Eye (tissue), 1 donor: ENCODE measurements at regions not wholly inside any gene's neighbourhood (a gene's known extent, or its start where the extent isn't known, plus 50 kb on each side); places are given as distances from the start of the nearest gene placed in this dataset.
"Not testable (repeated sequence)": the region's sequence is repeated elsewhere in the genome, so short reads cannot be mapped to it uniquely, and the experiment has no call there.

Source experiments
- DNase-seq: peaks from one replicate; pipeline ENCODE4 v3.0.0-alpha.2; 2015

DNA sequence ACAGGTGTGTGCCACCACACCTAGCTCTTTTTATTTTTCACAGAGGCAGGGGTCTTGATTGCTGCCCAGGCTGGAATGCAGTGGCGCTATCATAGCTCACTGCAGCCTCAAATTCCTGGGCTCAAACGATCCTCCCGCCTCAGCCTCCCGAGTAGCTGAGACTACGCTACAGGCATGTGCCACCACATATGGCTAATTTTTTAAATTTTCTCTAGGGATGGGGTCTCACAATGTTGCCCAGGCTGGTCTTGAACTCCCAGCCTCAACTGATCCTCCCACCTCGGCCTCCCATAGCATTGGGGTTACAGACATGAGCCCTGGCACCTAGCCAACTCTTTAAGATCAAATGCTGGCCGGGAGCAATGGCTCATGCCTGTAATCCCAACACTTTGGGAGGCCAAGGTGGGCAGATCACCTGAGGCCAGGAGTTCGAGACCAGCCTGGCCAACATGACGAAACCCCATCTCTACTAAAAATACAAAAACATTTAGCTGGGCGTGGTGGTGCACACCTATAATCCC lies 50.6 kb upstream of the MYL10 start:
- DNase-seq = not testable (repeated sequence)

DNA sequence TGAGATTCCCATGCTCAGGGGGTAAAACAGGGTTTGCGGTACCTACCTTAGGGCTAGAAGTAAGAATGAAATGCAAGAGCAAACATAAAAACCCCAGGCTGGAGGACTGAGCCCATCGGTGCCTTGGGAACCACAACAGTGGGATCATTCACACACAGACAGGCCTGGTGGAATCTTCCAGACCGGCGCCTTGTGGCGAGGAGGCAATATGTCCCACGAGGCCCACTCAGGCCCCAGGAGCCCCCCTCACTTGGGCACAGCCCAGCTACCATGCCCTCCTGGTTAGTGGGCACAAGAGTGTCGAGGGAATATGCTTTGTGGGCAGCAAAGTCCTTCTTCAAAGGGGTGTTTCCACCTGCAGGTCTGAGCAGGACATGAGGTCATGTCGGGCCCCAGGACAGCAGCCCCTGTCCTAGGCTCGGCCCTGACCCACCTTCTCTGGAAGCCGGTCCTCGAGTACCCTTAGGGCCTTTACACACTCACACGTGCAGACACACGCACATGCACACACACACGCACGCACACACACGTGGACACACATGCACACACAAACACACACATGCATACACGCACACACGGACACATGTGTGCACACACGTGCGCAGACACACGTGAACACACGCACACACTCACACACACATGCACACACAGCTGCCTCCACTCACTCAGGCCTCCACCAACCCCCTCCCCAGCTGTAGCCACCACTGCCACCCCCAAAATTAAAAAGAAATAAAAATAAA lies 51.5 kb upstream of the MYL10 start:
- no peak for DNase-seq

DNA sequence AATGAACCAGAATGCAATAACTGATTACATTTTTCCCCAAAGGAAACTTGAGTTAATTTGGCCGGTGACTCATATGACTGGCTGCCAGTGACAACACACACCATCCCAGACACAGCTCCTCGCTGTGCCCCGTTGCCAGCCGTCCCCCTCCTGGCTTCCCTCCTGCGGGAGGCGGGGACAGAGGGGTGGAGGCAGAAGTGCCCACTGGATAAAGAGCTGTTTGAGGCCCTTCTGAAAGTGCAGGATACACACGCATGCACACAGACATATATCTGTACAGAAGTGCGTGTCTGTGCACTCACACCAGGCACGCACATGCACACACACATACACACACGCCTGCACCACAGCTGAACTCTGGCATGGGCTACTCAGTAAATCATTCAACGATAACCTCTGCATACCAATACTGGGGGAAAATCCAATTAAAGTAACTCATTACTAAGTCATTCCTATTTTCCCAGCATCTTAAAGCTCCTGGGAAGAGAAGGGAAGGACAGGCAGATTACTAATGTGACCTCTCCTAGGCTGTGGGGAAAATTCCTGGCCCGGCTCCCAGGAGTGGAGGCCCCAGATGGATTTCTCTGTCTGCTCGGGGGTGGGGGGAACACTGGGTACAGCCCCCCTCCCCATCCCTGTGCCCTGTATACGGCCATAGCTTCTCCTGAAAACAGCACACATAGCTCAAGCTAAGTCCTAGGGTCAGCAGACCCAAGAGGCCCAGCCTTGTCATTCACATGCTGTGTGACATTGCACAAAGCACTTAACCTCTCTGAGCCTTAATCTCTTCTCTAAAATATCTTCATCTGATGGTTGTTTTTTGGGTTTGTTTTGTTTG lies 52.3 kb upstream of the MYL10 start:
- DNase-seq = peak; percentile 62

GRCh38 chr7:101684983-101685330 lies 55.9 kb upstream of the MYL10 start:
- no peak for DNase-seq

DNA sequence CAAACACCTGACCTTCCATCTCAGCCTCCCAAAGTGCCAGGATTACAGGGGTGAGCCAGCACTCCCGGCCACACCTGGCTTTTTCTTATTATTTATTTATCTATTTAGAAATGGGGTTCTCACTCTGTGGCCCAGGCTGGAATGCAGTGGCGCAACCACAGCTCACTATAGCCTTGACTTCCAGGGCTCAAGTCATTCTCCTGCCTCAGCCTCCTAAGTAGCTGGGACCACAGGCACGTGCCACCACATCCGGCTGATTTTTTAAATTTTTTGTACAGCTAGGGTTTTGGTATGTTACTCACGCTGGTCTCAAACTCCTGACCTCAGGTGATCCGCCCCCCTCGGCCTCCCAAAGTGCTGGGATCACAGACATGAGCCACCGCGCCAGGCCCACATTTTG lies 56.9 kb upstream of the MYL10 start:
- no peak for DNase-seq

- DNase-seq = no peak
Observed at GRCh38 chr7:101687081-101687480, 58.0 kb upstream of the MYL10 start.

- no peak for DNase-seq
Observed at GRCh38 chr7:101687791-101688182, 58.7 kb upstream of the MYL10 start.

DNA sequence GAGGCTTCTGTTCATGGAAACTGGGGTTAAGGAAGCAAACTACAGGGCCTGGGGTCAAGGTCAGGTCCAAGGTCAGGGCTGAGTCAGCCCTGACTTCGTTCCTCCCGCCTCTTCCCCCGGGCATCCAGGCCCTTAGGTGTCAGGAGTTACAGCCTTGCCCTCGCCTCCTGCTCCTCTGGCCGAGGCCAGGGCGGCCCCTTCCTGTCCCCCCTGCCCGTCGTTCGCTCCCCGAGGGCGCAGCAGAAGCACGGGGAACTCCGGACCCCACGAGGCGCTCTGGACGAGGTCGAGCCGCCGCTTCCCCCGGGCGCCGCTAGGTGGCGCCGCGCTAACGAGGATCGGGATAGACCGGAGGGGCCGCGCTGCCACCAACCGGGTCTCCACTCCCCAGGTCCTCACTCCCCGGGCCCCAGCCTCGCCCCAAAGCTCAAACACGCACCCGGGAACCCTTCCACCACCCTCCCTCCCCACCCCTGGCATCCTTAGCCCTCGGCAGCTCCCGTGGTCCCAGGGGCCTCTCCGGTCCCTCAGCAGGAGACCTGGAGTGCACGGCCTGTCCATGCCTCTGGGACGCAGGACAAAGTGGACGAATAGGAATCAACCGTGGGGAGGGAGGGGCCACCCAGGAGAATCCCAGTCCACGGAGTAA lies 59.2 kb upstream of the MYL10 start:
- peak; percentile 88 for DNase-seq

DNA sequence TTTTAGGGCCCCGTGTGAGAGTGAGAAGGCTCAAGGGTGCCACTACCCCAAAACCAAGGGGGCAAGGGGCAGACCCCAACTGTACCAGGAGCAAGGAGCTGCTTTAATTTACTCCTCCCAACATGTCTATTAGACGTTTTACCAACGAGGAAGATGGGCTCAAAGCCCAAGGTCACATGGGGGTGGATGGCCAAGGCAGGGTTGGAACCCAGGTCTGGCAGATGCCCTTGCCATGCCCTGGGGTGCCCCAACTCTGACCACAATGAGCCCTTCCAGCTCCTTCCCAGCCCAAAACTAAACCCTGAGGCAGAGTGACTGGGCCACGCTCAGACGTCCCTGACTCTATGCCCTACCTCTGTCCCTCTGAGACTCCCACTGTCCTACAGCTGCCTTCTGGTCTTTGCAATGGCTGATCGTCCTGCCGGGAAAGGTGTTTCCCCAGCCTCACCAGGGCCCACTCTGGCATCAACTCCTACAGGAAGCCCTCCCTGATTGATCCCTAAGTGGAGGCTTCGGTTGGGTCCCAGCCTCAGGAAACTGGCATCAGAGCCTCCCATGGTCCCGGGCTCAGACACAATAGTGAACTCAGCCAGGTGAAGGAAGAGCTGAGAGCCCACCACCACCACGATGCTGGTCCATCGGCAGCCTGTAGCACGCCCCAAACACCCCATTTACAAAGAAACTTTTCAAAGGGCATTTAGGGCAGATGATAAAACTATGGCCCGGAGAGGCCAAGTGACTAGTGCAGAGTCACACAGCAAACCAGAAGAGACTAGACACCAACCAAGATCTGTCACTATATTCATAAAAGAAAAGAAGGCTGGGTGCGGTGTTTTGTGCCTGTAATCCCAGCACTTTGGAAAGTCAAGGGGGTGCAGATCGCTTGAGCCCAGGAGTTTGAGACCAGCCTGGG lies 60.2 kb upstream of the MYL10 start:
- DNase-seq = no peak

- DNase-seq = no peak
Observed at GRCh38 chr7:101690061-101690460, 61.0 kb upstream of the MYL10 start.

DNA sequence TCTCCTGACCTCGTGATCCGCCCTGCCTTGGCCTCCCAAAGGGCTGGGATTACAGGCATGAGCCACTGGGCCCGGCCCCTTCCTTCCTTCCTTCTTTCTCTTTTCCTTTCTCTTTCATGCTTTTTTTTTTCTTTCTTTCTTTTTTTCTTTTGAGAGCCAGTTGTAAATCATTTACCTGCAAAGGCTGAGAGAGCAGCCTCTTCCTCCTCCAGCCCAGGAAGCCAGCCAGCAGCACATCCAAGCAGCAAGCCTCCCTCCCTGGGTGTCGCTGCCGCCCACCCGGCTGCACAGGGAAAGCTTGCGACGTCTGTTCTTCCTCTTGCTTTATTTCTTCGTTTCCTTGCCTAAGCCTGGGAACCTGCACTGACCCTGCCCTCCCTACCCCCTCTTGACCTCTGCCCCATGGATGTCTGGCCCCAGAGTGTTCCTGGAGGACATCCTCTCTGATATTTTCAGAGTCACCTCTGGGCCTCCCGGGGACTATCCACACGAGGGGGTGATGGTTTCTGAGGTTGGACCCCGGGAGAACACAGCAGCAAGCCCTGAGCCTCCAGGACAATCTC lies 62.8 kb upstream of the MYL10 start:
- DNase-seq = no peak

GRCh38 chr7:101693498-101694091 lies 64.5 kb upstream of the MYL10 start:
- DNase-seq = no peak

- DNase-seq = no peak
Observed at GRCh38 chr7:101698964-101699363, 69.9 kb upstream of the MYL10 start.

DNA sequence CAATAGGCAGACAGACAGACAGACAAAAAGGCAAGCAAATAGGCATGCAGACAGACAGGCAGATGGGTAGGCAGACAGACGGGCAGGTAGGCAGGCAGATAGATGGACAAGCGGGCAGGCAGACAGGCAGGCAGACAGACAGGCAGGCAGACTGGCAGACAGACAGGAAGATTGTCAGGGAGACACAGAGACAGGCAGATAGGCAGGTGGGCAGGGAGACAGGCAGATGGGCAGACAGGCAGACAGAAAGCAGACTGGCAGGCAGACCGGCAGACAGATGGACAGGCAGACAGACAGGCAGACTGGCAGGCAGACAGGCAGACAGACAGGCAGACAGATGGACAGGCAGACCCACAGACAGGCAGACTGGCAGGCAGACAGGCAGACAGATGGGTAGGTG lies 70.3 kb upstream of the MYL10 start:
- no peak for DNase-seq

GRCh38 chr7:101699881-101700823 lies 71.1 kb upstream of the MYL10 start:
- no peak for DNase-seq

- DNase-seq = no peak
Observed at GRCh38 chr7:101701153-101701794, 72.2 kb upstream of the MYL10 start.

DNA sequence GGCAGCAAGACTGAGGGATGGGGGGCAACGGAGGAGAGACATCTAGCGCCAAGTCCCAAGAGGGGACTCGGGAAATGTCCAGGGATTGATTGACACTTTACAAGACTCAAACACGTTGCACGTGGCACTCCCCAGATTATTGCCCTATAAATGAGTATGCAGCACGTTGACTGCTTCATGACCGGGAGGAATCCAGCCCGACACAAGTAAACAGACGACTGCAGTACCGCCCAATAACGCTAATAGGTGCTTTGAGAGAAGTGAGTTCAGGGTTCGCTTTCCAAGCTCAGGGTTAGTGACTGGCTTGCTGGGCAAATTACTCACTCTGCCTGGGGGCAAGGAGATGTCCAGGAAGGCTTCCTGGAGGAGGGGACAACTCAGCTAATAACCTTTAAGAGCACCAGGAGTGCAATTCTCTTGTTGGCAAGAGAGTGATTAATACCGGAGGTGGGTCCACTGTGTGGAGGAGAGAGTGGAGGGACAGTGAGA lies 73.3 kb upstream of the MYL10 start:
- no peak for DNase-seq

GRCh38 chr7:101705331-101705730 lies 76.2 kb upstream of the MYL10 start:
- no peak for DNase-seq

DNA sequence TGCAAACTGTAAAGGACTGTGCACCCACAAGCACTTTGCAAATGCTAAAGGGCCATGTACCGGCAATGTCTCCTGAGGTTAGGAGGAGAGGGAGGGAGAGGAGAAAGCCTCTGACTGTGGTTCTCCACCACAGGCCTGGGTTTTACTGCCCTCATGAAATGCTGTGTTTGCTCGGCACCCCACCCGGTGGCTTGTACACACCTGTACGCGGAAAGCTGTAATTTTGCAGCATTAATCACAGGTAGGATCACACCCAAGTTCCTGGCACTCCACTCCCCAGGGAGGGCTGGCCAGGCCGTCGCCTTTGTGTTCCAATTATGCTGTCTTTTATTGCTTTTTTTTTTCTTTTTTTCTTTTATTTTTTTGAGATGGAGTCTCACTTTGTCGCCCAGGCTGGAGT lies 78.5 kb upstream of the MYL10 start:
- no peak for DNase-seq

GRCh38 chr7:101708223-101708622 lies 79.1 kb upstream of the MYL10 start:
- no peak for DNase-seq
